CD4-positive, CD25-positive, alpha-beta regulatory T cell (primary cell): ENCODE measurements at regions not wholly inside any gene's neighbourhood (a gene's known extent, or its start where the extent isn't known, plus 50 kb on each side); places are given as distances from the start of the nearest gene placed in this dataset.

Source experiments
- ATAC-seq, 2 donors: fragments of 150-1000 bp; cut with Tn5 transposase; one replicate each; pipeline ENCODE4 v1.10.0; 2021; ENCODE audit warnings: low read depth in 2 of 2, moderate number of reproducible peaks in 2 of 2, moderate library complexity in 1 of 2
- DNase-seq, 3 donors: peaks; one replicate each; pipeline versions ENCODE4 v3.0.0 to v3.0.0-alpha.2; 2012 to 2022; ENCODE audit warnings: mixed read lengths in 1 of 3
- H3K27ac ChIP-seq: one replicate; pipeline ENCODE4 v1.7.0; 2013; ENCODE audit warnings: mild to moderate bottlenecking, low read length; ENCODE audit not compliant: insufficient read depth, poor library complexity, severe bottlenecking
- H3K27me3 ChIP-seq: one replicate; pipeline ENCODE4 v1.7.0; 2013; ENCODE audit warnings: low read length; ENCODE audit not compliant: control insufficient read depth, insufficient read depth
- H3K36me3 ChIP-seq: one replicate; pipeline ENCODE4 v1.7.0; 2013; ENCODE audit warnings: mild to moderate bottlenecking, low read length, moderate library complexity; ENCODE audit not compliant: control insufficient read depth, insufficient read depth
- H3K4me1 ChIP-seq: 2 replicates; pipeline ENCODE4 v1.7.0; 2013; ENCODE audit warnings: mild to moderate bottlenecking, low read length; ENCODE audit not compliant: insufficient read depth, control insufficient read depth, poor library complexity, severe bottlenecking
- H3K4me3 ChIP-seq: one replicate; pipeline ENCODE4 v1.7.0; 2013; ENCODE audit warnings: low read depth, mild to moderate bottlenecking, low read length, moderate library complexity
- H3K9me3 ChIP-seq, 2 experiments: 1 replicate in 1 of 2; 2 replicates in 1 of 2; pipeline ENCODE4 v1.7.0; 2013; ENCODE audit warnings: low read length in 2 of 2, mild to moderate bottlenecking in 1 of 2, moderate library complexity in 1 of 2; ENCODE audit not compliant: control insufficient read depth in 2 of 2
- H3K27ac Mint-ChIP-seq, 3 donors: one replicate each; pipeline ENCODE4 v1.8.0; 2020 to 2022; ENCODE audit warnings: mild to moderate bottlenecking in 3 of 3, mixed read lengths in 3 of 3, moderate library complexity in 2 of 3
- H3K27me3 Mint-ChIP-seq: one replicate; pipeline ENCODE4 v1.8.0; 2022; ENCODE audit warnings: mild to moderate bottlenecking, mixed read lengths
- H3K36me3 Mint-ChIP-seq: one replicate; pipeline ENCODE4 v1.8.0; 2020; ENCODE audit warnings: mixed read lengths
- H3K4me1 Mint-ChIP-seq, 4 donors: one replicate each; pipeline ENCODE4 v1.8.0; 2020 to 2022; ENCODE audit warnings: mixed read lengths in 4 of 4, mild to moderate bottlenecking in 1 of 4
- H3K4me3 Mint-ChIP-seq, 4 donors: one replicate each; pipeline ENCODE4 v1.8.0; 2020 to 2022; ENCODE audit warnings: mild to moderate bottlenecking in 4 of 4, mixed read lengths in 4 of 4, moderate library complexity in 3 of 4
- H3K9me3 Mint-ChIP-seq, 7 donors: one replicate each; pipeline ENCODE4 v1.8.0; 2020 to 2022; ENCODE audit warnings: mixed read lengths in 7 of 7, mild to moderate bottlenecking in 3 of 7, moderate library complexity in 2 of 7

DNA sequence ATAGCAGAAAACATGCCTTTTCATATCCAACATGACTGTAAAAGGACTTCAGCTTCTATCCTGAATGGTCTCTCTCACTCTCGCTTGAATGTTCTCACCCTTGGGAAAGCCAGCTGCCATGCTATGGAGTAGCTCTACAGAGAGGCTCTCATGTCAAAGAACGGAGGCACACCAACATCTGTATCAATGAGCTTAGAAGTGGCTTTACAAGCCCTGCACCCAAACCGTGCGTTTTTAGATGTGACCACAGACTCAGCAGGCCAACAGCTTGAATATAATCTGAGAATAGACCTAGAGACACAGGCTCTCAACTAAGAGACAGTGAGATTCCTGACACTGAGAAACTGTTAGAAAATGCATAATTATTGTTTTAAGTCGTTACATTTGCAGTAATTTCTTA is 1231.6 kb upstream of the CDH9 start:
- no peak overlapping the region for H3K27ac Mint-ChIP-seq
- Histone ChIP-seq H3K27ac (no peak overlapping the region), H3K9me3 (peaks cover 2 to 3% of the 10 kb centered on the region in 2 experiments), H3K4me1 (no peaks in the 10 kb centered on the region), H3K4me3 (no peak overlapping the region), H3K36me3 (no peaks in the 10 kb centered on the region), H3K27me3 (no peaks in the 10 kb centered on the region)
- H3K36me3 Mint-ChIP-seq = no peaks in the 10 kb centered on the region
- peaks cover 2 to 18% (median 7%) of the 10 kb centered on the region in 7 donors for H3K9me3 Mint-ChIP-seq
- ATAC-seq = no peak
- H3K4me3 Mint-ChIP-seq = no peak overlapping the region
- no peaks in the 10 kb centered on the region for H3K4me1 Mint-ChIP-seq
- no peaks in the 10 kb centered on the region for H3K27me3 Mint-ChIP-seq
- DNase-seq = no peak

DNA sequence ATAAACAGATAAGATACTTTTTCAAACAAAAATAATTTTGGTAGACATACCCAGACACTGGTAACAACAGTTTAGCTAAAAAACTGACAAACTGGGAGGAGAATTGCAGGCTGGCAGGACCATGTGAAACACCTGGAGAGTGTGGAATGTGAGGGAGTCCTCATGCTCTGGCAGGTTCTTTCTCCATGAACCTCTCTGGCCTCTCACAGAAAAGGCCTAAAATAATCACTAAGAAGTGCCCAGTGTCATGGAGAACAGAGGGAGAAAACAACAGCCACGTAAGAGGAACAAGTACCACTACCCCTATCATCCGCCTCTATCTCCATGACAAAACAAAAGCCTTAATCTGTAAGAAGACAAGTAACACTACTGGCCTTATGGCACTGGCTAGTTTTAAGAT is 1227.5 kb upstream of the CDH9 start:
- ATAC-seq = no peak
- H3K4me3 Mint-ChIP-seq = no peak overlapping the region
- H3K4me1 Mint-ChIP-seq = no peaks in the 10 kb centered on the region
- H3K36me3 Mint-ChIP-seq = no peaks in the 10 kb centered on the region
- Histone ChIP-seq H3K4me3 (no peak overlapping the region), H3K9me3 (peaks cover 0 to 4% of the 10 kb centered on the region in 2 experiments), H3K27ac (no peak overlapping the region), H3K36me3 (no peaks in the 10 kb centered on the region), H3K4me1 (no peaks in the 10 kb centered on the region), H3K27me3 (no peaks in the 10 kb centered on the region)
- H3K9me3 Mint-ChIP-seq = peaks cover 2 to 13% (median 4%) of the 10 kb centered on the region in 7 donors
- H3K27ac Mint-ChIP-seq = no peak overlapping the region
- no peaks in the 10 kb centered on the region for H3K27me3 Mint-ChIP-seq
- DNase-seq = no peak

DNA sequence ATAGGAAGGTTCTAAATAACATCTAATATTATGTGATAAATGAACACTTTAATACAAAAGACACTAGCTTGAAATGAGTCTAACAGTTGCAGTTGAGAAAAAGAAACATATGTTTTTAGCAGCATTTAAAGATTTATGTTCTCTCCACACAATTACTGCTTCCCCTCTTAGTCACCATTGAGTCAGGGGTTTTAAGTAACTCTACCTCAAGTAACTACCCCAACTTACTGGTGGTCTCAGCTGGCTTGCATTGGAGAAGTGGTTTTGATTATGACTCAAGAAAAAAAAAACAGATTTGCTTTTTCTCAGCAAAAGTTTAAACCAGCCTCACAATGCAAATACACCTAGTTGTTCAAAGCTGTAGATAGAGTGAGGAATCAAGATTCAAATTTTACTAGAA is 1216.5 kb upstream of the CDH9 start:
- Histone ChIP-seq H3K36me3 (no peaks in the 10 kb centered on the region), H3K4me3 (no peak overlapping the region), H3K27me3 (no peaks in the 10 kb centered on the region), H3K27ac (no peak overlapping the region), H3K4me1 (no peaks in the 10 kb centered on the region), H3K9me3 (peaks cover 0 to 12% of the 10 kb centered on the region in 2 experiments)
- Mint-ChIP-seq H3K27me3 (no peaks in the 10 kb centered on the region), H3K27ac (no peak overlapping the region), H3K4me1 (no peaks in the 10 kb centered on the region), H3K4me3 (no peak overlapping the region), H3K36me3 (no peaks in the 10 kb centered on the region), H3K9me3 (peaks cover 5 to 29% (median 11%) of the 10 kb centered on the region in 7 donors)
- DNase-seq = no peak
- no peak for ATAC-seq

DNA sequence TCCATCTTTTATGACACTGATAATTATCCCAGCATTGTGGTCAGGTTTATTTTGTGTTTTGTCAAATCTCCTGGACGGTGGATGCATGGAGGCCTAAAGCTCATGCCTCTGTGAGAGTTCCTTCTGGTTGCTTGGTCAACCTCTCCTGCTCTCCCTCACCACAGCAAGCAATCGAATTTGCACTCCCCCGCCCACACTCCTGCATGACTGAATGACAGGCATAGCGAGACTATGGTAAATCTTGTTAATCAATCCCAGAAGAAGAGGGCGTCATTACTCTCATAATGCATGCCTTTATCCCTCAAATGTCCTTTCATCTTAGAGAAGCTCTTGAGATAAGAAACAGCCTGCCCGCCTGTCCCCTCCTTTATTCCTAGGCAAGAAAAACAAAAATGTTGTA is 1215.0 kb upstream of the CDH9 start:
- no peak overlapping the region for H3K4me3 ChIP-seq
- H3K27me3 Mint-ChIP-seq = no peaks in the 10 kb centered on the region
- no peaks in the 10 kb centered on the region for H3K36me3 ChIP-seq
- H3K27ac Mint-ChIP-seq = no peak overlapping the region
- H3K27me3 ChIP-seq = no peaks in the 10 kb centered on the region
- no peaks in the 10 kb centered on the region for H3K36me3 Mint-ChIP-seq
- H3K4me3 Mint-ChIP-seq = no peak overlapping the region
- no peak for ATAC-seq
- H3K4me1 Mint-ChIP-seq = no peaks in the 10 kb centered on the region
- peaks cover 1 to 17% of the 10 kb centered on the region in 2 experiments for H3K9me3 ChIP-seq
- H3K27ac ChIP-seq = no peak overlapping the region
- no peaks in the 10 kb centered on the region for H3K4me1 ChIP-seq
- DNase-seq = no peak
- peaks cover 7 to 30% (median 15%) of the 10 kb centered on the region in 7 donors for H3K9me3 Mint-ChIP-seq

DNA sequence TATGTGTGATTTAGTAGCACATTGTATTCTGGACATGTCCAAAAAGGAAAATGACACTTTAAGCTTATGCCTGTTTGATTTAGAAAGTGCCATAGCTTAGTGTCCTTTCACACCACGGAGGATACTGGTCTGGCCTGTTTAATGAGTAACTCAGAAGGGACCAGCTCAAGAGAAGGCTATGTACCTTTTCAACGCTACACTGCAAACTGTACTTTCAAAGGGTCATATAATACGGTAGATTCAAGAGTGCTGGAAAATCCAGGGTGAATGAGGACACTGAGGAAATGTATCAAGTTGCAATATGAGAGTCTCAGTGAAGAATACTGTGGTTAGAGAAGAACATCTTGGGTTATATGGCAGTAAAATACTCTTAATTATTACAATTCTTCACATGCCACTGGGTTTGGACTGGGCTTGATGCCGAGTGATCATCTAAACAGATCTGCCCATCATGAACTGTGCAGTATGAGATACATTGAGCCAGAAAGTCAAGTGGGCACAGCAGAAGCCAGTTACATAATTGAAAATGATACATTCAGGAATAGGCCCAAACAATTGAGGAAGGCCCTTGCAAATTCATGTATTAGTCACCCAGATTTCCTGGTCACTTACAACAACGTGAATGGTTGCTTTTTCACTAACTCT is 1211.5 kb upstream of the CDH9 start:
- no peaks in the 10 kb centered on the region for H3K27me3 ChIP-seq
- H3K27me3 Mint-ChIP-seq = no peaks in the 10 kb centered on the region
- H3K27ac Mint-ChIP-seq = no peak overlapping the region
- peaks cover 9 to 23% (median 15%) of the 10 kb centered on the region in 7 donors for H3K9me3 Mint-ChIP-seq
- no peak for DNase-seq
- H3K36me3 ChIP-seq = no peaks in the 10 kb centered on the region
- H3K4me3 Mint-ChIP-seq = no peak overlapping the region
- no peaks in the 10 kb centered on the region for H3K4me1 Mint-ChIP-seq
- no peak overlapping the region for H3K27ac ChIP-seq
- H3K36me3 Mint-ChIP-seq = no peaks in the 10 kb centered on the region
- no peak for ATAC-seq
- H3K4me3 ChIP-seq = no peak overlapping the region
- H3K9me3 ChIP-seq = peaks cover 1 to 17% of the 10 kb centered on the region in 2 experiments
- no peaks in the 10 kb centered on the region for H3K4me1 ChIP-seq

DNA sequence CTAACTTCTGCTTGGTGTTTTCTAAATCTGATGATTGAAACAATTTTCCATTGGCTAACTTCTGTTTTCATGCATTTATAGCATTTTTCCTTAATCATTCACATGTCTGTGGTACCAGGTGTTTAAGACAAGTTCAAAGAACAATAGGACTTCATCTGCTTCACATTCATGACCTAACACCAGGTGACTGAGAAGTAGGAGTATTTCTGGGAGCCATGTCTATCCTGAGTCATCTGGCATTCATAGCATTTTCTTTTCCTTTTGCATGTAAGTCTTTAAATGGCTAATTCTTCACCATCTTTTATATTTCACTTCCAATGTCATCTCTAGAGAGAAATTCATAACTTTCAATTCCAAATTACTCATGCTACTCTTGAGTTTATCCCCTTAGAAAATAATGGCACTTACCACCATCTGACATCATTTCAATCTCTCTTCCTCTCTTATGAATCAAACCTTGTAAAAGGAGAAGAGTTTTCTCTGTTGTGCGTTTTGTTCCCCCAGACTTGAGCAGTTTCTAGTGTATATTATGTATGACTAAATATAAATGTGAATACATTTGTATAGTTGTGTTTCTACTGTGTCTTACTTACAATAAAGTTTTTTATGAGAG is 1196.1 kb upstream of the CDH9 start:
- DNase-seq (no peak), ATAC-seq (no peak)
- Histone ChIP-seq H3K9me3 (peaks cover 3% of the 10 kb centered on the region in 2 experiments), H3K36me3 (no peaks in the 10 kb centered on the region), H3K4me3 (no peak overlapping the region), H3K27ac (no peak overlapping the region), H3K27me3 (no peaks in the 10 kb centered on the region), H3K4me1 (no peaks in the 10 kb centered on the region)
- H3K4me3 Mint-ChIP-seq = no peak overlapping the region
- H3K27me3 Mint-ChIP-seq = no peaks in the 10 kb centered on the region
- no peaks in the 10 kb centered on the region for H3K36me3 Mint-ChIP-seq
- H3K27ac Mint-ChIP-seq = no peak overlapping the region
- no peaks in the 10 kb centered on the region for H3K4me1 Mint-ChIP-seq
- H3K9me3 Mint-ChIP-seq = peaks cover 0 to 30% (median 4%) of the 10 kb centered on the region in 7 donors

DNA sequence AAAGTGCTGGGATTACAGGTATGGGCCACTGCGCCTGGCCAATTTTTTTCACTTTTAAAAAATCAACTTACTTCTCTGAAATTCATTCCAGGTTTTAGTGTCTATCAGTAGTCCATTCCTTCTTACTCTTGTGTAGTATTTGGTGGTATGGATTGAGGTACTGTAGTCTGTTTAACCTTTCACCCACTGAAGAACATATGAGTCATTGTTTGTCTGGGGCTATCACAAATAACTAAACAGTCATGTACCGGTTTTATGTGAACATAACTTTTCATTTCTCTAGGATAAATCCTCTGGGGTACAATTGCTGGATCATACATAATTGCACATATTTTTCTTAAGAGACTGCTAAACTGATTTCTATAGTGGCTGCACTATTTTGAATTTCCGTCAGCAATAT is 1188.0 kb upstream of the CDH9 start:
- Histone ChIP-seq H3K27ac (no peak overlapping the region), H3K4me3 (no peak overlapping the region), H3K4me1 (no peaks in the 10 kb centered on the region), H3K9me3 (peaks cover 0 to 6% of the 10 kb centered on the region in 2 experiments), H3K36me3 (no peaks in the 10 kb centered on the region), H3K27me3 (no peaks in the 10 kb centered on the region)
- Mint-ChIP-seq H3K4me3 (no peak overlapping the region), H3K27ac (no peak overlapping the region), H3K36me3 (no peaks in the 10 kb centered on the region), H3K9me3 (peaks cover 0 to 17% (median 5%) of the 10 kb centered on the region in 7 donors), H3K27me3 (no peaks in the 10 kb centered on the region), H3K4me1 (no peaks in the 10 kb centered on the region)
- ATAC-seq (no peak), DNase-seq (no peak)

DNA sequence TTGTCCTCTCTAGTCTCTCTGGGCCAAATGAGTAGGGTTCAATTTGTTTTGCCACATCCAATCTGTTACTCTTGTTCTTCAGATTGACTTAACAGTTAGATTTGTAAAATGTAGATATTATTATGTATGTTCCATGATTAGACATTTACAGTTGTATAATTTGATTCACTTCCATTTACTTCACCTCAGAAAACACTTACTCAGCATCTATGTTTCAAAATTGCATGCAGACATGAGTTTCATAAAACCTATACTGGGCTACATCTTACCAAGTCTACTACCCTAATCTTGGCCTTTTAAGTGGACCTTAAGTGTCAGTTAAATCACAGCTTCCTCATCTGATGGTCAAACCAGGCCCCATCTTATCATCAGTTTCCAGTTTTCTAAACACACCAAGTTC is 1181.2 kb upstream of the CDH9 start:
- Mint-ChIP-seq H3K4me3 (no peak overlapping the region), H3K27ac (no peak overlapping the region), H3K9me3 (peaks cover 0 to 11% (median 3%) of the 10 kb centered on the region in 7 donors), H3K27me3 (no peaks in the 10 kb centered on the region), H3K36me3 (no peaks in the 10 kb centered on the region), H3K4me1 (no peaks in the 10 kb centered on the region)
- Histone ChIP-seq H3K36me3 (no peaks in the 10 kb centered on the region), H3K27me3 (no peaks in the 10 kb centered on the region), H3K4me3 (no peak overlapping the region), H3K27ac (no peak overlapping the region), H3K9me3 (peaks cover 4 to 7% of the 10 kb centered on the region in 2 experiments), H3K4me1 (no peaks in the 10 kb centered on the region)
- ATAC-seq = no peak
- no peak for DNase-seq
